Mesenchymal stem cell (in vitro differentiated cells and primary cell): ENCODE measurements at regions not wholly inside any gene's neighbourhood (a gene's known extent, or its start where the extent isn't known, plus 50 kb on each side); places are given as distances from the start of the nearest gene placed in this dataset.

Source experiments
- DNase-seq: peaks from one replicate; pipeline ENCODE4 v3.0.0-alpha.2; 2013
- H2AFZ ChIP-seq: one replicate; pipeline ENCODE4 v1.6.1; 2013; ENCODE audit warnings: low read depth, mild to moderate bottlenecking, control low read depth, inconsistent platforms, low read length, moderate library complexity
- H2AK5ac ChIP-seq: 2 replicates; pipeline ENCODE4 v1.6.1; 2013; ENCODE audit warnings: low read length, moderate library complexity, mild to moderate bottlenecking, inconsistent platforms; ENCODE audit not compliant: severe bottlenecking
- H2BK120ac ChIP-seq: one replicate; pipeline ENCODE4 v1.6.1; 2013; ENCODE audit warnings: low read depth, mild to moderate bottlenecking, inconsistent platforms, low read length, moderate library complexity
- H2BK12ac ChIP-seq, 2 experiments: one replicate each; pipeline ENCODE4 v1.6.1; 2013; ENCODE audit warnings: inconsistent platforms in 2 of 2, low read length in 2 of 2, mild to moderate bottlenecking in 2 of 2, moderate library complexity in 2 of 2, control low read depth in 1 of 2
- H2BK15ac ChIP-seq: one replicate; pipeline ENCODE4 v1.6.1; 2013; ENCODE audit warnings: mild to moderate bottlenecking, low read depth, inconsistent platforms; ENCODE audit not compliant: poor library complexity, severe bottlenecking
- H2BK5ac ChIP-seq: 2 replicates; pipeline ENCODE4 v1.6.1; 2013; ENCODE audit warnings: low read depth, mild to moderate bottlenecking, low read length, control low read depth, inconsistent platforms; ENCODE audit not compliant: poor library complexity, severe bottlenecking
- H3K14ac ChIP-seq, 2 experiments: one replicate each; pipeline ENCODE4 v1.6.1; 2013; ENCODE audit warnings: inconsistent platforms in 2 of 2, low read length in 2 of 2, control low read depth in 1 of 2, mild to moderate bottlenecking in 1 of 2, moderate library complexity in 1 of 2
- H3K18ac ChIP-seq, 2 experiments: one replicate each; pipeline ENCODE4 v1.6.1; 2013; ENCODE audit warnings: inconsistent platforms in 2 of 2, low read length in 2 of 2, control low read depth in 1 of 2, low read depth in 1 of 2, mild to moderate bottlenecking in 1 of 2
- H3K23ac ChIP-seq, 2 experiments: one replicate each; pipeline ENCODE4 v1.6.1; 2013; ENCODE audit warnings: inconsistent platforms in 2 of 2, low read length in 2 of 2, mild to moderate bottlenecking in 2 of 2, moderate library complexity in 2 of 2, control low read depth in 1 of 2
- H3K27ac ChIP-seq: 2 replicates; pipeline ENCODE4 v1.5.1; 2013; ENCODE audit warnings: mild to moderate bottlenecking, moderate library complexity, low read length, control low read depth, inconsistent platforms; ENCODE audit not compliant: poor library complexity, severe bottlenecking
- H3K27me3 ChIP-seq, 2 experiments: 2 replicates each; pipeline versions ENCODE4 v1.6.1 to v1.7.0; 2013; ENCODE audit warnings: low read length in 2 of 2, mild to moderate bottlenecking in 2 of 2, moderate library complexity in 2 of 2, control low read depth in 1 of 2, inconsistent platforms in 1 of 2; ENCODE audit not compliant: control insufficient read depth in 1 of 2, insufficient read depth in 1 of 2
- H3K36me3 ChIP-seq, 2 experiments: 2 replicates each; pipeline versions ENCODE4 v1.6.1 to v1.7.0; 2013; ENCODE audit warnings: low read length in 2 of 2, control low read depth in 1 of 2, inconsistent platforms in 1 of 2, low read depth in 1 of 2, mild to moderate bottlenecking in 1 of 2; ENCODE audit not compliant: insufficient read depth in 2 of 2, control insufficient read depth in 1 of 2
- H3K4ac ChIP-seq, 2 experiments: one replicate each; pipeline ENCODE4 v1.6.1; 2013; ENCODE audit warnings: inconsistent platforms in 2 of 2, low read length in 2 of 2, mild to moderate bottlenecking in 2 of 2, moderate library complexity in 2 of 2, control low read depth in 1 of 2, low read depth in 1 of 2
- H3K4me1 ChIP-seq: 2 replicates; pipeline ENCODE4 v1.6.1; 2013; ENCODE audit warnings: low read depth, low read length, control low read depth; ENCODE audit not compliant: control insufficient read depth, insufficient read depth
- H3K4me2 ChIP-seq: 2 replicates; pipeline ENCODE4 v1.6.1; 2013; ENCODE audit warnings: low read length, mild to moderate bottlenecking, inconsistent platforms; ENCODE audit not compliant: poor library complexity, severe bottlenecking
- H3K4me3 ChIP-seq, 2 experiments: 2 replicates each; pipeline versions ENCODE4 v1.5.1 to v1.7.0; 2013; ENCODE audit warnings: low read length in 2 of 2, mild to moderate bottlenecking in 2 of 2, control low read depth in 1 of 2, low read depth in 1 of 2; ENCODE audit not compliant: insufficient read depth in 1 of 2
- H3K79me1 ChIP-seq: replicated peaks from 2 replicates; pipeline ENCODE4 v1.6.1; 2013; ENCODE audit warnings: mild to moderate bottlenecking, control low read depth, low read length, inconsistent platforms; ENCODE audit not compliant: poor library complexity, severe bottlenecking
- H3K9ac ChIP-seq: 2 replicates; pipeline ENCODE4 v1.7.0; 2013; ENCODE audit warnings: mild to moderate bottlenecking, low read length, moderate library complexity
- H3K9me3 ChIP-seq: 2 replicates; pipeline ENCODE4 v1.7.0; 2013; ENCODE audit warnings: mild to moderate bottlenecking, low read length; ENCODE audit not compliant: control insufficient read depth
- H4K8ac ChIP-seq: one replicate; pipeline ENCODE4 v1.6.1; 2013; ENCODE audit warnings: inconsistent platforms, mild to moderate bottlenecking, low read length, moderate library complexity
- H4K91ac ChIP-seq: one replicate; pipeline ENCODE4 v1.6.1; 2013; ENCODE audit warnings: mild to moderate bottlenecking, low read length, inconsistent platforms
- WGBS: methylation state at CpG from one replicate; pipeline ENCODE4 v1.1.7; 2013; ENCODE audit warnings: mixed read lengths; 5-methylcytosine and 5-hydroxymethylcytosine counted together

- H2BK120ac ChIP-seq, result no peak overlapping the region
- no peak overlapping the region for H2AK5ac ChIP-seq
- WGBS, result 56% methylated on average over 6 of the region's 6 CpGs
Measured at GRCh38 chr6:44712353-44713111, 325.0 kb downstream of the CDC5L start.

GRCh38 chr6:44715188-44715587, 327.7 kb downstream of the CDC5L start:
- H3K27ac ChIP-seq, result no peak overlapping the region
- no peak overlapping the region for H3K23ac ChIP-seq
- H3K9me3 ChIP-seq, result no peaks in the 10 kb centered on the region
- H3K27me3 ChIP-seq, result no peaks in the 10 kb centered on the region
- WGBS, result 84% methylated on average over 9 of the region's 9 CpGs
- no peak overlapping the region for H2BK12ac ChIP-seq
- no peak overlapping the region for H4K91ac ChIP-seq
- no peak overlapping the region for H3K4me2 ChIP-seq
- no peak overlapping the region for H3K18ac ChIP-seq
- H2BK120ac ChIP-seq, result no peak overlapping the region
- H2BK5ac ChIP-seq, result no peak overlapping the region
- no peaks in the 10 kb centered on the region for H3K36me3 ChIP-seq
- no peaks in the 10 kb centered on the region for H3K79me1 ChIP-seq
- H3K4ac ChIP-seq, result no peak overlapping the region
- no peak overlapping the region for H2BK15ac ChIP-seq
- no peak overlapping the region for H3K14ac ChIP-seq
- no peak overlapping the region for H2AK5ac ChIP-seq
- no peak for DNase-seq
- H3K4me3 ChIP-seq, result no peak overlapping the region
- H2AFZ ChIP-seq, result no peak overlapping the region
- no peak overlapping the region for H3K9ac ChIP-seq
- H4K8ac ChIP-seq, result no peak overlapping the region
- H3K4me1 ChIP-seq, result peaks cover 2% of the 10 kb centered on the region

More at GRCh38 chr6:44712353-44713111, 325.0 kb downstream of the CDC5L start:
- Histone ChIP-seq H3K79me1 (no peaks in the 10 kb centered on the region), H2BK5ac (no peak overlapping the region), H3K4me3 (no peak overlapping the region), H3K9me3 (no peaks in the 10 kb centered on the region), H3K27ac (no peak overlapping the region), H3K36me3 (no peaks in the 10 kb centered on the region), H3K18ac (no peak overlapping the region), H2BK15ac (no peak overlapping the region), H4K91ac (no peak overlapping the region), H3K14ac (no peak overlapping the region), H3K4ac (no peak overlapping the region), H2BK12ac (no peak overlapping the region), H2AFZ (no peak overlapping the region), H4K8ac (no peak overlapping the region), H3K27me3 (no peaks in the 10 kb centered on the region), H3K23ac (no peak overlapping the region), H3K4me1 (peaks cover 2% of the 10 kb centered on the region), H3K4me2 (no peak overlapping the region), H3K9ac (no peak overlapping the region)
- DNase-seq, result no peak

GRCh38 chr6:44715925-44716324, 328.4 kb downstream of the CDC5L start:
- 96% methylated on average over 5 of the region's 6 CpGs for WGBS
- no peaks in the 10 kb centered on the region for H3K9me3 ChIP-seq

GRCh38 chr6:44717431-44717830, 329.9 kb downstream of the CDC5L start:
- H3K4me3 ChIP-seq, result no peak overlapping the region
- H4K8ac ChIP-seq, result no peak overlapping the region
- H2BK120ac ChIP-seq, result no peak overlapping the region
- no peaks in the 10 kb centered on the region for H3K27me3 ChIP-seq
- no peaks in the 10 kb centered on the region for H3K79me1 ChIP-seq
- no peak overlapping the region for H3K14ac ChIP-seq
- H2BK12ac ChIP-seq, result no peak overlapping the region
- WGBS, result 92% methylated on average over 2 of the region's 2 CpGs
- no peak overlapping the region for H3K27ac ChIP-seq
- H3K23ac ChIP-seq, result no peak overlapping the region
- no peak overlapping the region for H3K18ac ChIP-seq
- H3K4me1 ChIP-seq, result peaks cover 2% of the 10 kb centered on the region
- no peak overlapping the region for H3K4me2 ChIP-seq
- H3K9ac ChIP-seq, result no peak overlapping the region
- no peak overlapping the region for H2AFZ ChIP-seq
- H3K4ac ChIP-seq, result no peak overlapping the region
- H2BK5ac ChIP-seq, result no peak overlapping the region
- no peak overlapping the region for H2AK5ac ChIP-seq
- no peak for DNase-seq
- H2BK15ac ChIP-seq, result no peak overlapping the region
- H3K36me3 ChIP-seq, result no peaks in the 10 kb centered on the region
- H3K9me3 ChIP-seq, result no peaks in the 10 kb centered on the region
- H4K91ac ChIP-seq, result no peak overlapping the region

More at GRCh38 chr6:44715925-44716324, 328.4 kb downstream of the CDC5L start:
- no peak overlapping the region for H3K14ac ChIP-seq
- H3K9ac ChIP-seq, result no peak overlapping the region
- H2BK5ac ChIP-seq, result no peak overlapping the region
- no peak overlapping the region for H3K18ac ChIP-seq
- DNase-seq, result no peak
- no peaks in the 10 kb centered on the region for H3K36me3 ChIP-seq
- no peak overlapping the region for H2AFZ ChIP-seq
- H3K4me3 ChIP-seq, result no peak overlapping the region
- peaks cover 2% of the 10 kb centered on the region for H3K4me1 ChIP-seq
- no peak overlapping the region for H3K27ac ChIP-seq
- no peak overlapping the region for H2BK15ac ChIP-seq
- no peak overlapping the region for H3K4ac ChIP-seq
- no peaks in the 10 kb centered on the region for H3K79me1 ChIP-seq
- no peak overlapping the region for H3K4me2 ChIP-seq
- no peaks in the 10 kb centered on the region for H3K27me3 ChIP-seq
- H4K91ac ChIP-seq, result no peak overlapping the region
- no peak overlapping the region for H4K8ac ChIP-seq
- H2AK5ac ChIP-seq, result no peak overlapping the region
- H2BK12ac ChIP-seq, result no peak overlapping the region
- no peak overlapping the region for H2BK120ac ChIP-seq
- H3K23ac ChIP-seq, result no peak overlapping the region
